Neural progenitor cell (in vitro differentiated cells): ENCODE measurements at regions not wholly inside any gene's neighbourhood (a gene's known extent, or its start where the extent isn't known, plus 50 kb on each side); places are given as distances from the start of the nearest gene placed in this dataset.

ENCODE experiments used
- DNase-seq: peaks from one replicate; pipeline ENCODE4 v3.0.0-alpha.2; 2016; ENCODE audit warnings: low spot score
- H2AFZ ChIP-seq: fragments of 200-600 bp; sonication (generic); replicated peaks from 2 replicates; pipeline ENCODE4 v1.6.1; 2016; ENCODE audit warnings: antibody characterized with exemption
- H3F3A ChIP-seq: fragments of 200-600 bp; sonication (generic); 2 replicates; pipeline ENCODE4 v1.6.1; 2016; ENCODE audit warnings: antibody characterized with exemption, low read depth
- H3K27ac ChIP-seq: fragments of 200-600 bp; sonication (generic); 2 replicates; pipeline ENCODE4 v1.5.1; 2016; ENCODE audit warnings: mild to moderate bottlenecking
- H3K27me3 ChIP-seq: fragments of 200-600 bp; sonication (generic); 2 replicates; pipeline ENCODE4 v1.6.1; 2016; ENCODE audit warnings: mild to moderate bottlenecking, moderate library complexity
- H3K36me3 ChIP-seq: fragments of 200-600 bp; sonication (generic); 2 replicates; pipeline ENCODE4 v1.5.1; 2016
- H3K4me1 ChIP-seq: fragments of 200-600 bp; sonication (generic); 2 replicates; pipeline ENCODE4 v1.6.1; 2016; ENCODE audit warnings: mixed run types
- H3K4me2 ChIP-seq: fragments of 200-600 bp; sonication (generic); 2 replicates; pipeline ENCODE4 v1.6.1; 2016
- H3K4me3 ChIP-seq: fragments of 200-600 bp; sonication (generic); 2 replicates; pipeline ENCODE4 v1.5.1; 2016
- H3K79me2 ChIP-seq: fragments of 200-600 bp; sonication (generic); 2 replicates; pipeline ENCODE4 v1.6.1; 2016; ENCODE audit warnings: low read depth
- H3K9ac ChIP-seq: fragments of 200-600 bp; sonication (generic); 2 replicates; pipeline ENCODE4 v1.6.1; 2016
- H3K9me3 ChIP-seq: fragments of 200-600 bp; sonication (generic); 2 replicates; pipeline ENCODE4 v1.5.1; 2016; ENCODE audit warnings: low read depth
- H4K20me1 ChIP-seq: fragments of 200-600 bp; sonication (generic); 2 replicates; pipeline ENCODE4 v1.6.1; 2016; ENCODE audit warnings: low read depth
- H3K27ac Mint-ChIP-seq: 3 replicates; pipeline ENCODE4 v1.8.0; 2021; ENCODE audit warnings: mixed read lengths
- H3K27me3 Mint-ChIP-seq: 2 replicates; pipeline ENCODE4 v1.8.0; 2022; ENCODE audit warnings: low read depth, mild to moderate bottlenecking, inconsistent platforms, moderate library complexity, mixed read lengths; ENCODE audit not compliant: insufficient read depth
- H3K36me3 Mint-ChIP-seq: 3 replicates; pipeline ENCODE4 v1.8.0; 2021; ENCODE audit warnings: mixed read lengths
- H3K4me1 Mint-ChIP-seq: 3 replicates; pipeline ENCODE4 v1.8.0; 2021; ENCODE audit warnings: mixed read lengths
- H3K4me3 Mint-ChIP-seq: 3 replicates; pipeline ENCODE4 v1.8.0; 2021; ENCODE audit warnings: mild to moderate bottlenecking, moderate library complexity, mixed read lengths
- H3K9me3 Mint-ChIP-seq: 3 replicates; pipeline ENCODE4 v1.8.0; 2020; ENCODE audit warnings: mixed read lengths
- EZH2 ChIP-seq: fragments of 200-600 bp; sonication (generic); IDR thresholded peaks from 2 replicates; pipeline ENCODE4 v1.6.1; 2017; ENCODE audit warnings: antibody characterized with exemption, mild to moderate bottlenecking, moderate library complexity
- EZH2phosphoT487 ChIP-seq: fragments of 200-600 bp; sonication (generic); IDR thresholded peaks from 2 replicates; pipeline ENCODE4 v1.6.1; 2017; ENCODE audit warnings: antibody characterized with exemption
- TF ChIP-seq, protein P1 (sequence below): fragments of 200-600 bp; sonication (generic); IDR thresholded peaks from 2 replicates; pipeline ENCODE4 v1.5.1; 2017; ENCODE audit warnings: antibody characterized with exemption, mild to moderate bottlenecking

DNA sequence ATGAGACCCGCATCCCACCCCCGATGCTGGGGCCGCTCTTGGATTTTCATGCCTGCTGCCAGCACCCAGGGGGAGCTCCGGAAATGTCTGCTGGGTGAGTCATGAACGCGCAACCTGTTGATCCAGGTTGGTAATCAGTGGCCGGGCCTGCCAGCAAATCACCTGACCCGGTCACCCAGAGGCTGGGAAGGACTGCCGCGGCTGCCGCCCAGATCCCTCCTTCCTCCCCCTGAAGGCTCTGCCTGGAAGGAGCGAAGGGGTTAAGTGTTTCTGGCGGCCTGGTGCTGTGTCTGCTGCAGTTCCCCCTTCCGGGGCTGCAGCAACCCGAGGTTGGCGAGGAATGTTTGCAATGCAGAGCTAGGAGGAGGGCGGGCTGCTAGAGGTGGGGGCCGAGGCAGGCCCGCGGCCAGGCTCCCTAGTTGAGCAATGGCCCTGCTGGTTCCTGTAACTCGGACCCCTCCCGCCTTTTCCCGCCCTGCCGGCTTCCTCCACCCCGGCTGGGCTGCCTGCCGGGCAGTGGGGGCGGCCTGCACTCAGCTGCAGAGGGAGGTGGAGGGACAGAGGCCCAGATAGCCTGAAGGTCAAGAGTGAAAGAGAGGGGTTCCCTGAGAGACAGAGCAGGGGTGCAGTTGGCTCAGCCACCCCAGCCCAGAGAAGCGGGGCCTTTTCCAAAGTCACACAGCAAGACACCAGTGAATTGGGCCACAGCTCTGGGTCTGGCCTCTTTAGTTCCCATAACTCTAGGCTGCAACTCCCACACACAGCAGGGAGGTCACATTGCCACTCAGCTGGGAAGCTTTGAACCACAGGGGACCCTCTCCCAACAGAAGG, 156.3 kb upstream of the IER5L start:
- peak overlapping the region; percentile 67 for H3K4me2 ChIP-seq
- peaks cover 18% of the 10 kb centered on the region for H3K4me1 ChIP-seq
- no peak overlapping the region for H3K9ac ChIP-seq
- Mint-ChIP-seq H3K4me3 (peak overlapping the region; percentile 77), H3K27ac (peak overlapping the region; percentile 98), H3K4me1 (peaks cover 45% of the 10 kb centered on the region), H3K9me3 (peaks cover 8% of the 10 kb centered on the region), H3K27me3 (peaks cover 8% of the 10 kb centered on the region), H3K36me3 (no peaks in the 10 kb centered on the region)
- no peaks in the 10 kb centered on the region for H4K20me1 ChIP-seq
- no peaks in the 10 kb centered on the region for H3K36me3 ChIP-seq
- no peaks in the 10 kb centered on the region for H3K79me2 ChIP-seq
- H2AFZ ChIP-seq: peak overlapping the region; percentile 20
- DNase-seq: peak; percentile 93
- H3K27ac ChIP-seq: peak overlapping the region; percentile 49
- H3F3A ChIP-seq: peaks cover 50% of the 10 kb centered on the region
- no peak for TF ChIP-seq EZH2phosphoT487
- TF ChIP-seq EZH2: no peak
- TF ChIP-seq, protein P1, sequence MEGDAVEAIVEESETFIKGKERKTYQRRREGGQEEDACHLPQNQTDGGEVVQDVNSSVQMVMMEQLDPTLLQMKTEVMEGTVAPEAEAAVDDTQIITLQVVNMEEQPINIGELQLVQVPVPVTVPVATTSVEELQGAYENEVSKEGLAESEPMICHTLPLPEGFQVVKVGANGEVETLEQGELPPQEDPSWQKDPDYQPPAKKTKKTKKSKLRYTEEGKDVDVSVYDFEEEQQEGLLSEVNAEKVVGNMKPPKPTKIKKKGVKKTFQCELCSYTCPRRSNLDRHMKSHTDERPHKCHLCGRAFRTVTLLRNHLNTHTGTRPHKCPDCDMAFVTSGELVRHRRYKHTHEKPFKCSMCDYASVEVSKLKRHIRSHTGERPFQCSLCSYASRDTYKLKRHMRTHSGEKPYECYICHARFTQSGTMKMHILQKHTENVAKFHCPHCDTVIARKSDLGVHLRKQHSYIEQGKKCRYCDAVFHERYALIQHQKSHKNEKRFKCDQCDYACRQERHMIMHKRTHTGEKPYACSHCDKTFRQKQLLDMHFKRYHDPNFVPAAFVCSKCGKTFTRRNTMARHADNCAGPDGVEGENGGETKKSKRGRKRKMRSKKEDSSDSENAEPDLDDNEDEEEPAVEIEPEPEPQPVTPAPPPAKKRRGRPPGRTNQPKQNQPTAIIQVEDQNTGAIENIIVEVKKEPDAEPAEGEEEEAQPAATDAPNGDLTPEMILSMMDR: no peak
- no peaks in the 10 kb centered on the region for H3K27me3 ChIP-seq
- H3K4me3 ChIP-seq: peak overlapping the region; percentile 19
- H3K9me3 ChIP-seq: no peaks in the 10 kb centered on the region

DNA sequence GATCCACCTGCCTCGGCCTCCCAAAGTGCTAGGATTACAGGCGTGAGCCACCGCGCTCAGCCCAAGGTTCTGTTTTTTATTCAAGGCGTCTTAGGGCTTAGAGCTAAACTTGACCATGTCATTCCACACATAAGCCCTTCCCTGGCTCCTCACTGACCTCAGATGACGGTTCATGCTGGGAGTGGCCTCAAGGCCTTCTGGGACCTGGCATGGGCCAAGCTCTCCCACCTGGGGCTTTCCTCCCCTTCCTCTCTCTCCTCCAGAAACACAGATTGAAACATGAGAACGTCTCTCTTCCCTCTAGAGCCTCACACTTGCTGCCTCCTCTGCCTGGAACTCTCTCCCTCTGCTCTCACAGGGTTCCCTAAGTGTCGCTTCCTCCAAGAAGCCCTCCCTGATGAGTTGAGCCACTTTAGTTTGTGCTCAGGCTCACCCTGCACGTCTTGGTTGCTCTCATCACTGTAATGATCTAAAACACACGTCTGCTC, 155.6 kb upstream of the IER5L start:
- Histone ChIP-seq H3K27me3 (no peaks in the 10 kb centered on the region), H3K36me3 (no peaks in the 10 kb centered on the region), H3K9me3 (no peaks in the 10 kb centered on the region), H2AFZ (peak overlapping the region; percentile 20), H3K4me2 (peak overlapping the region; percentile 67), H3K27ac (no peak overlapping the region), H3K4me3 (peak overlapping the region; percentile 19), H4K20me1 (no peaks in the 10 kb centered on the region), H3K9ac (no peak overlapping the region), H3K79me2 (no peaks in the 10 kb centered on the region), H3F3A (peaks cover 50% of the 10 kb centered on the region), H3K4me1 (peaks cover 18% of the 10 kb centered on the region)
- DNase-seq: no peak
- TF ChIP-seq, protein P1: no peak
- TF ChIP-seq EZH2 (no peak), EZH2phosphoT487 (no peak)
- H3K36me3 Mint-ChIP-seq: no peaks in the 10 kb centered on the region
- peak overlapping the region; percentile 83 for H3K27ac Mint-ChIP-seq
- H3K27me3 Mint-ChIP-seq: peaks cover 8% of the 10 kb centered on the region
- peaks cover 46% of the 10 kb centered on the region for H3K4me1 Mint-ChIP-seq
- peak overlapping the region; percentile 38 for H3K4me3 Mint-ChIP-seq
- H3K9me3 Mint-ChIP-seq: peaks cover 8% of the 10 kb centered on the region

DNA sequence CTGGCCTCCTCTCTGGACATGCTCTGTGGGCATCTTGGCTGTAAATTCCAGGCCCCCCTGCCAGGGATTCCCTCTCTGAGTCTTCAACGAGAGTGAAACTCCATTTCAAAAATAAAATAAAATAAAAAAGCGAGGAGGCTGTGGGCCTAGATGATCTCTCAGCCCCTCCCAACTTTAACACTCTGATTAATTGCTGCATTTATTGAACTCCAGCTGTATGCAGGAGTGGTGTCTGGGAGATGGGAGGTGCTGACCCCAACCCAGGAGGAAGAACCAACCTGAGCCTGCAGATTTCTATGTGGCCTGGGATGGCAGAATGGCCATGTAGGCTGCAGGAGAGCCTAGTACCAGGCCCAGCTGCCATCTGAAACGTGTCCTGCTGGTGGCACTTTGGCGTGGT, 154.5 kb upstream of the IER5L start:
- no peaks in the 10 kb centered on the region for H3K9me3 ChIP-seq
- H3F3A ChIP-seq: peaks cover 42% of the 10 kb centered on the region
- no peak overlapping the region for H3K9ac ChIP-seq
- Mint-ChIP-seq H3K27ac (peak overlapping the region; percentile 82), H3K4me1 (peaks cover 50% of the 10 kb centered on the region), H3K9me3 (peaks cover 8% of the 10 kb centered on the region), H3K27me3 (peaks cover 5% of the 10 kb centered on the region), H3K4me3 (no peak overlapping the region), H3K36me3 (no peaks in the 10 kb centered on the region)
- H3K36me3 ChIP-seq: no peaks in the 10 kb centered on the region
- DNase-seq: no peak
- no peak overlapping the region for H3K4me2 ChIP-seq
- H3K4me1 ChIP-seq: peaks cover 18% of the 10 kb centered on the region
- no peaks in the 10 kb centered on the region for H3K27me3 ChIP-seq
- no peaks in the 10 kb centered on the region for H3K79me2 ChIP-seq
- no peak overlapping the region for H3K4me3 ChIP-seq
- H4K20me1 ChIP-seq: no peaks in the 10 kb centered on the region
- no peak overlapping the region for H3K27ac ChIP-seq
- TF ChIP-seq EZH2phosphoT487: no peak
- no peak for TF ChIP-seq EZH2
- TF ChIP-seq, protein P1: no peak
- H2AFZ ChIP-seq: no peak overlapping the region
